ENCODE measurements at regions not wholly inside any gene's neighbourhood (a gene's known extent, or its start where the extent isn't known, plus 50 kb on each side); places are given as distances from the start of the nearest gene placed in this dataset.

DNA sequence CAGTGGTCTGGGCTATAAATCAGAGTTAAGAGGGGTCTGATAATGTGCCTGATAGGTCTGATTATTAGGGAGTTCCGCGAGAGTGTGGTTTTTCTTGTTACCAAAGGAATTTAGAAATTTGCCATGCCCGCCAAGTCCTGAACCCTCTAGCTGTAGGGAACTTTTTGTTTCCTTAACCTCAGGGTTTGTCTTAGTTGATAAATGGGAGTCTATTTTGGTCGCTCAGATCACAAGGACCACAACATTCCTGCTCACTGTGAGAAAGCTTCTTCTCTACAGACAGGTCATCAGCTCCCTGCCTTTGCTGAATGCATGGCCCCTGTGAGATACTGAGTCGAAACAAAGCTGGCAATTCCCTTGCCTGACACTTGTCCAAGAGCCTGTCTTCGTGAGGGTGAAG is 497.8 kb downstream of the HS3ST4 start:
- intact Hi-C loops (cut with DNase I): no loop called here
- DNase-seq (ENCODE audit: low spot score): no peak

DNA sequence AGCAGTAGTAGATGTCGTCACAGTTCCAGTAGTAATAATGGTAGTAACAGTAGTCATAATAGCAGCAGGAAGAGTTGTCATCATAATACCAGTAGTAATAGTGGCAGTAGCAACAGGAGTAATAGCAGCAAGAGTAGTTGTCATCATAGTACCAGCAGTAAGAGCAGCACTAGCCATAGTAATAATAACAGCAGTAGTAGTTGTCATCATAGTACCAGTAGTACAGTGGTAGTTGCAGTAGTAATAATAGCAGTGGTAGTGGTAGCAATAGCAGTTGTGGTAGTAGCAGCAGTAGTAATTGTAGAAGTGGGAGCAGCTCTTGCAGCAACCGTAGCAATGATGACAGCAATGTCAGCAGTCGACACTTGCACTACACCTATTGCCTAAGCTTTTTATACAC is 502.8 kb downstream of the HS3ST4 start:
- intact Hi-C loops (cut with DNase I): no loop called here
- DNase-seq (ENCODE audit: low spot score): no peak

DNA sequence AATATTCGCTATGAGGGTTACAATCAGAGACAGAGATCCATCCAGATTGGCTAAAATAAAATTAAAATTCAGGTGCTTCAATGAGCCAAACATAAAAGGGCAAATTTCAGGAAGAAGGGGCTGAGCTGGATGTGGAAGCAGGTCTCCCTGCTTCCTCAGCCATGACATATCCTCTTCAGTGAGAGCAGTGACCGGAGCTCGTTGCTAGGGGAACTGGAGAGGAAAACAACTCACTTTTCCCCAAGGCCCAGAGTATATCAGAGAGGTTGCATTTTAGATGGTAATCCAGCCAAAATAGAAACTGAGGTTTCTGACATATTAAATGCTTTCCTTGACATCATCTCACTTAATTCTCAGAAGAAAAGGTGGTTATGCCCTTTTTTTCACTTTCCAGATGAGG is 503.5 kb downstream of the HS3ST4 start:
- intact Hi-C loops (cut with DNase I): no loop called here
- no peak for DNase-seq (ENCODE audit: low spot score)

DNA sequence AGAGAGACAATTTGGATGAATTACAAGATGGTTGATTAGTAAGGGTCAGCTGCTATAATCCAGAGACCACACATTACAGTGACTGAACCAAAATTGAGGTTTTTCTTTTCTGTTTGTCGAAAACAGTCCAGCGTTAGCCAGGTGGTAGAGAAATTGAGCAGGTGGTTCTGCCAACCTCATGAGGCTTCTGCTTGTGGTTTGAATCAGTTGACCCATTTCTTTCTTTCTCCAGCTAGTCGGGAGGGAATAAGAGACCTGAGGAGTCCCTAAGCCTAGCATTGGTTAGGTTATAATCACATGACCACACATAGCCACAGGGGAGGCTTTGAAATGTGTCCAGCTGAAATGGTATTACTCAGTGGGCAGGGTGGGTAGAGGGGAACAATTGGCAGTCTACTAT is 504.6 kb downstream of the HS3ST4 start:
- intact Hi-C loops (cut with DNase I): no loop called here
- no peak for DNase-seq (ENCODE audit: low spot score)

DNA sequence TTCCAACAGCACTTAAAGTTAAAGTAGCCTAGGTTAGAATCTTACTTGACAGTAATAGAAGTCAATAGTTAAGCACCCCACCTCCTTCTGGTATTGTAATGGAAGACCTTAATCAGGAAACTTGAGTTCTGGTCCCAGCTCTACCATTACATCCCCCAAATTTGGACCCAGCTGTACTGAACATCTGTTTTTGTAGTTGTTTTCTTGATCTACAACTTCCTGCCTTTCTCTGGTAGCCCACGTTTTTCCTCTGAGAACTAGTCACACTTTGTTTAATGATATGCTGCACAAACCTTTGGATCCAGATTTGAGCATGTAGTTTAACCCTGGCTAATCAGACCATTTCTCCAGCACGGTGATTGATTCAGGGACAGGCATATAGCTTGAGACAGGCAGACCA is 505.0 kb downstream of the HS3ST4 start:
- intact Hi-C loops (cut with DNase I): no loop called here
- no peak for DNase-seq (ENCODE audit: low spot score)

DNA sequence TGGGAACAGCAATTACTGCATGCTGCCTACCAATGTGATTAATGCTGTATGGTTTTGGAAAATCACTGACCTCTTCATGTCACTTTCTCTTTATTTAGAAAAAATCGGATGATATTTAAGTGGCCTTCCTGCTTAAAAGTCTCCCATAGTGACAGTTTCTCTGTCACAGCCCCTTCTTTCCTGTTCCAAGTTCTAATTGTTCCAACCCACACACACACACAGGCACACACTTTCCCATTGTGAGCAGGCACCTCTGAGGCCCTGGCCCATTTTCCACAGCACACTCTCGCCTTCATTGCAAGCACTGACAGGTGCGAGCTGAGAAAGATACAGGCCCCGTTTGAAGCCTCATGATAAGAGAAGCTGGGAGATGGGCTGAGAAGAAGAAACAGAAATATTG is 505.9 kb downstream of the HS3ST4 start:
- no peak for DNase-seq (ENCODE audit: low spot score)
- intact Hi-C loops (cut with DNase I): no loop called here

DNA sequence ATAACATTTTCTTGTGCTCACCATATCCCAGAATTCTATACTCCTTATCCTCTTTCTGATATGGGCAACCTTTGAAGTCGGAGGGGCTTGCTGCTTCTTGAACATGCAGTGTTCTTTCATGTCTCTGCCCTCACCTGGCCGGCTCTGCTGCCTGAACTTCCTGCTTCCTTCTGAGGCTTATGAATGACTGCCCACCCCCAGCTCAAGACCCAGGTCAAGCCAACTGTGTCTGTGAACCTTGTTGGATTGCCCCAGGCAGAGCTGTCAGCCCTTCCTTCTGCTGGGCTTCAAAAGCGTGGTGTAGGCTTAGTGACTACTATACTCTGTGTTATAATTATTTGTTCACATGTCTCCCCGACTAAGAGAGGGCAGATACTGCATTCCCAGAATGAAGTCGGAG is 506.5 kb downstream of the HS3ST4 start:
- DNase-seq (ENCODE audit: low spot score): no peak

DNA sequence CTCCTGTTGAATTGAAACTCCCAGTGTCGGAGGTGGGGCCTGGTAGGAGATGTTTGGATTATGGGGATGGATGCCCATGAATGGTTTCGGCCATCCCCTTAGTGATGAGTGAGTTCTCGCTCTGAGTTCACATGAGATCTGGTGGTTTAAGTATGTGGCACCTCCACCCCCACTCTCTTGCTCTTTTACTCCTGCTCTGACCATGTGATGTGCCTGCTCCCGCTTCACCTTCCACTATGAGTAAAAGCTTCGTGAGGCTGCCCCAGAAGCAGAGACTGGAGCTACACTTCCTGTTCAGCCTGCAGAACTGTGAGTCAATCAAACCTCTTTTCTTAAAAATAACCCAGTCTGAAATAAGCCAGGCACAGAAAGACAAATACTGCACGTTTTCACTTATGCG is 512.4 kb downstream of the HS3ST4 start:
- DNase-seq (ENCODE audit: low spot score): no peak
- intact Hi-C loops (cut with DNase I): no loop called here

More for the DNA sequence above, 506.5 kb downstream of the HS3ST4 start:
- intact Hi-C loops (cut with DNase I): no loop called here

DNA sequence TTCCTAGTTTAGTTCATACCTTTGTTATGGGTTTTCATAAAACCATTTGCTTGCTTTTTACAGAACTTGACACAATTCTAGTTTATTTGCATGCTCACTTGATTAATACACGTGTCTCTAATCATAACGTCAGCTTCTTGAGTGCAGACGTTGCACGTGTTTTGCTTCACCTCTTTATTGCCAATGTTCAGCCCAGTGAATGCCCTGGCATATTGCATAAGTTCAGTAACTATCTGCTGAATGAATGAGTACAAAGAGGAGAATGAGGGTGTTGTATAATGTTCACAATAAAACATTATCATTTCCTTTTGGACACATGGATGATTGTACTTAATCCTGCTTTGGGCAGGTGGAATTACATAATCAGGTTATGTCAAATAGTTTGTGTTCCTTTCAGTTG is 519.8 kb downstream of the HS3ST4 start:
- intact Hi-C loops (cut with DNase I): no loop called here
- no peak for DNase-seq (ENCODE audit: low spot score)

DNA sequence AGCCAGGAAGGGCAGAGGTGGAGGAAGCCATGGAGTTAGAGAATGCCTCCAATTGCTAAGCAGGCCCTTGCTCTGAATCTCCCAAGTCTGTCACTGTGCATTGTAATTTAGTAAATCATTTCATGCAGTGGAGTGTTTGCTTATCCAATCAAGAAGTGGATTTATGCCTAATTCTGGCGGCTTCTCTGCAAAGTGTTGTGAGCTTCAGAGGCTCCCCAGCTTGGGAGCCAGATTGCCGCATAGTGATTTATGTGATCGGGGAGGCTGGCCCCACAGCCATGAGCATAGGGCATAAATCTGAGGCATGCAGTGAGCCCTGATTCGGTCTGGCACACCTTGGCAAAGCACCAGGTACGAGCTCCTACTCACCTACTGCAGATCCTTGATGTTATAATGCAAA is 520.8 kb downstream of the HS3ST4 start:
- DNase-seq (ENCODE audit: low spot score): no peak
- intact Hi-C loops (cut with DNase I): no loop called here

DNA sequence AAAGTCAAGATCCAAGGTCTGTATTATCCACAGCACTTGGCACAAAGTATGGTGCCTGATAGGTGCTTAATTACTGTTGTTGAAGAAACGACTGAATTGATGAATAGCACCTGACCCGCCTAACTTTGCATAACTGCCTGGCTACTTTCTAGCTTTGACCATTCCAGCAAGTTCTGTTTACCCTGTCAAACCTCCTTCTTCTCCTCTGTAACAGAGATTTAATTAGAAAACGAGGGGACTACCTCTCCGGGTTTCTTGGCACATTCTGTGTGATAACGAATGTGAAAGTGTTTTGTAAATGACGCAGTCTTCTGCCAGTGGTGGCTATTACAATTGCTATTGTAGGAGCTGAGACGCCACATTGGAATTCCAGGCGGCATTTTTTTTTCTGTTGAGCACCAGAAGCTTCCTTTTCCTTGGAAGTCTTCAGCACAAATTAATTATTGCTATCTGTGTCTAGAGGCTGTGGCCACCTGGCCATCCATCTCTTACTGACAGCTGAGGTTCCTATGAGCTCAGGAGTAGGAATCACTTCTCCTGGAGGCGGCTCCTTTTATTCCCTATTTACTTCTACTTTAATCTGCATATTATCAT is 522.9 kb downstream of the HS3ST4 start:
- intact Hi-C loops (cut with DNase I): no loop called here
- DNase-seq (ENCODE audit: low spot score): no peak

DNA sequence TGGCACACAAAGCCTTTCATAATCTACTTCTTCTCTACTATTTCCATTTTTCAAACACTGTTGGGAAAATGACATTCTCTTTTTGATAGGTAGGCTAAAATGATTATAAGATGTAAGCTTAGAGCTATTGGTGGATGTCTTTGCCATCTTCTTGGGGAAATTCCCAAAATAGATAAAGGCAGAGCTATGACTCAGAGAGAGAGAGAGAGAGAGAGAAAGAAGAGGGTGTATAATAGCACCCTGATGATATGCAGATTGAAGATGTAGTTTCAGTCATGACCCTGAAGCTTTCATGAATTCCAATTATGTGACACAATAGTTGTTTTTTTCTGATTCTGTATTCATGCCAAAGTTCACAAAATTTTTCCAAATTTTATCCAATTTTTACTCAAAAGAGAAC is 529.1 kb downstream of the HS3ST4 start:
- DNase-seq (ENCODE audit: low spot score): no peak
- intact Hi-C loops (cut with DNase I): no loop called here

DNA sequence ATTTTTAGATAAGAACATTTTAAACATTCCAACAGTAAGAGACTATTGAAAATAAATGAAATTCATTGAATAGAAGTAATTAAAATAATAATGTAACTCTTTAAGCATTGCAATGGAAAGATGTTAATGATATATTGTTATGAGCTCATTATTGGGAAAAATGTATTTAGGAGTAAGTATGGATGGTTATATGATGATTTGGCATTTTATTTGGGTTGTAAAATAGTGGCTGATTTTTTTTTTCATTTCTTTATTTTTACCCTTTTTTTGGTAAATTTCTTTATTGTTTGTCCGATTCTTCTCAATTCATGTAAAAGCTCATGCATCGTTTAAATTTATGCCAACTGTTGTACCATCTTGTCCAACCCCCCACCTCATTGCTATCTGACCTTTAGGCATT is 539.9 kb downstream of the HS3ST4 start:
- no peak for DNase-seq (ENCODE audit: low spot score)
- intact Hi-C loops (cut with DNase I): no loop called here

DNA sequence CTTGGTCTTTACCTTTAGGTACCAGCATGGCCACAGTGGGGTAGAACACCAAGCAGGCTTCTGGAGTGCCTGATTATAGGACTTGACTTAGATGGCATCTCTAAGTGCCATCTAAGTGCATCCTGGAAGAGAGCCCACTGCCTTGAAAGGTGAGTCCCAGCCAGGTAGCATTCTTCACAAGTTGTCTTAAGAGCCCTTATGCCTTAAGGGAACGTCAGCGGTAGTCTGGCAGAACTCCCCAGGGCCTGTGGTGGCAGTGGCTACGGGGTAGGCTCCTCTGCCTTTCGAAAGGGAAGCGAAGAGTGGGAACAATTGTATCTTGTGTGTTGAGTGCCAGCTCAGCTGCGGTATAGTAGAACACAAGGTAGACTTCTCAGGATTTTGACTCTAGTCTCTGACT is 549.0 kb downstream of the HS3ST4 start:
- no peak for DNase-seq (ENCODE audit: low spot score)
- intact Hi-C loops (cut with DNase I): no loop called here

DNA sequence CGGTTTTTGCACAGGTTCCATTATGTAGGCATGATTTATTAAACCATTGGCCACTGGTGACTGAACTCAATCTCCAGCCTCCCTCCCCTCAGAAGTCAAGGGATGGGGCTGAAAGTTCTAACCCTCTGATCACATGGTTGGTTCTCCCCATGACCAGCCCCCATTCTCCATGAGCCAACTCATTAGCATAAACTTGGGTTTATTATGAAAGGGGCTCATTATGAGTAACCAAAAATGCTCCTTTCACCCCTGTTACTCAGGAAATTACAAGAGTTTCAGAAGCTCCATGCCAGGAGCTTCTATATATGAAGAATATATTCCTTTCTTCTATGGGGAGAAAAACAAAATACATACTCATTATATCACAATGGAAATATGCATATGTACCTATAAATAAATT is 555.3 kb downstream of the HS3ST4 start:
- intact Hi-C loops (cut with DNase I): no loop called here
- DNase-seq (ENCODE audit: low spot score): no peak

DNA sequence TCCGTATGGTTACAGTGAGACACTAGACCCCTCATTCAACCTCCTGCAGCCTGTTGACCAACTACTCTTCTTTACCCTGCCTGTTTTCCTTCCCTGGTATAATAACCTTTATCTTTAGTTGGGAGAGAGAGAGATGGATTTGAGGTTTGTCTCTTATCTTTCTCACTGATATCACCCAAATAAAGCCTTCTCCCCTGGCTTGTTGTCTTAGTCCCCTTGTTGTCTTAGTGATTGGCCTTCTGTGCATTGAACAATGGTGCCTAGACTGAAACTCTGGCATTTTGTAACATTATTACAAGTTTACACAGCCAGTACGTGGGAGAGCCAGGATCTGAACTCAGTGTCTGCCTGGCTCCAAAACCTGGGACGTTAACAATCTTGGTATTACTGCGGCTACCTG is 560.8 kb downstream of the HS3ST4 start:
- intact Hi-C loops (cut with DNase I): no loop called here

DNA sequence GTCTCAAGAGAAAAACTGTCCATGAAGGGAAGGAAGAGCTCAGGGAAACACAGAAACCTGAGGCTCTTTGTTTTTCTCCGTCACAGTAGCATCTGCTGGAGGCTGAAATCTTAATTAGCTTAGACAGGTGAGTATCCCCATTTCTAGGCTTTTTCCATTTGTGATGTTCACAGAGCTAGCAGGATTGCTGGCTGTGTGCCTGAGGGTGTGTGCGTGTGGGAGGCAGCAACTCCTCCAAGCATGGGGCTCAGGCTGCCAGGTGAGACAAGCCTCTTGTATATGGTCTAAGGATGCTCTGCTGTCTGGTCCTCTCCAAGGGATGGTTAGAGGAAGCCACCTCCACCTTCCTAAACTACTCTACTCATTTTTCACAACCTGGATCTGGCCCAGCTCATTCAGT is 569.9 kb downstream of the HS3ST4 start:
- intact Hi-C loops (cut with DNase I): no loop called here
- no peak for DNase-seq (ENCODE audit: low spot score)

More for the DNA sequence above, 560.8 kb downstream of the HS3ST4 start:
- no peak for DNase-seq (ENCODE audit: low spot score)

DNA sequence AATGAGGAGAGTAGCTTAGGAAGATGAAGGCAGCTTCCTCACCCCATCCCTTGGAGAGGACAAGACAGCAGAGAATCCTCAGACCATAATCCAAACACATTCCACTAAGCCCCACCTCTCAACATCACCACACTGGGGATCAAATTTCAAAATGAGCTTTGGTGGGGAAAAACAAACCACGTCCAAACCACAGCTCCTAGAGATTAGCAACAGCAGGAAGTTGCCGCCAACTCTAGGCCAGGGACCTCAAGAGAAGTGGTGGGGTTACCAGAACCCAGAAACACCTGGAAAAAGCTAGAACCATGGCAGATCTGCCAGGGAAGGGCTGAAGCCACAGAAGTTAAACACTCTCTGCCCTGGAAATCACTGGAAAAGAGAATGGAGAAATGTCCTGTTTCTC is 571.6 kb downstream of the HS3ST4 start:
- intact Hi-C loops (cut with DNase I): no loop called here
- DNase-seq (ENCODE audit: low spot score): no peak

DNA sequence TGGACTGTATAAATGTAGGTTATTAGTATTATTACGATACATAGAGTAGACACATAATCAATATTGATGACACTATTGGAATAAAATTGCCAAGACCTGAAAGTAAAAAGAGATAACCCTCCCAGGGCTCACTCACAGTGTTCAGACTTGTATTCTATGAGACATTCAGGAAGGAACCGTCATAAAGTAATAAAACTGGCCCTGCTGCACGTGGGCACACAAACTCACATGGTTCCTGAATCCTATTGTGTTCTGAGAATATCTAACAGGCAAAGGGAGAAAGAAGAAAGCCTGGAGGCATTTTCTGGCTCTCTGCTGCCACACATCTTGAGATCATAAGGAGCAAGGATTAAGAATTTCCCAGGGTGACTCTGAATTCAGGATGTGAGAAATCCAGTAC is 575.9 kb downstream of the HS3ST4 start:
- intact Hi-C loops (cut with DNase I): no loop called here
- no peak for DNase-seq (ENCODE audit: low spot score)

DNA sequence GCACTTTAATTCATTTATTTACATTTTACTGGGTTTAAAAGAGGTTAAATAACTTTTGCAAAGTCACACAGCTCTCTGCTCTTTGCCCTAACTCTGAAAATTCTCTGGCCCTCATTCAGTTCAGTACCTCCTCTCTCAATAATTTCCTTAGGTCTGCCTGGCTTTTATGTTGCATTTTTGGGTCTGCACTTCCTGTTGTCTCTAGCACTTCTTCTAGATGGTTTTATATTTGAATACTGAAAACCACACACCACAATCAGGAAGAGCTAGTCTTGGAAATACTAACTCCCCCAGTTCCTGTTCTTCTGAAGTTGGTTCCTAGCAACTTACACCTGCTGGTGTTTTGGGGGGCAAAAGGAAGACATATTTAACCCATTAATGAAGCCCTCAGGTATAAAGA is 577.9 kb downstream of the HS3ST4 start:
- intact Hi-C loops (cut with DNase I): no loop called here
- no peak for DNase-seq (ENCODE audit: low spot score)

DNA sequence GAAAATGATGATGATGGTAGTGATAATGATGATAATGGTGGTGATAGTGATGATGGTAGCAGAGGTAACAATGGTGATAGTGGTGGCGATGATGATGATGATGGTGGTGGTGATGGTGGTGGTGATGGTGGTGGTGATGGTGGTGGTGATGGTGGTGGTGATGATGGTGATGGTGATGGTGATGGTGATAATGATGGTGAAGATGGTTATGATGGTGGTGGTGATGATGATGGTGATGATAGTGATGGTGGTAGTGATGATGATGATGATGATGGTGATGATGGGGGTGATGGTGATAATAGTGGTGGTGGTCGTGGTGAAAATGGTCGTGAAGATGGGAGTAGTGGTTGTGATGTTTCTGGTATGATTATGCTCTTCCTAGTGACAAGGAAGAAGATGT is 581.8 kb downstream of the HS3ST4 start:
- no peak for DNase-seq (ENCODE audit: low spot score)
- intact Hi-C loops (cut with DNase I): no loop called here

DNA sequence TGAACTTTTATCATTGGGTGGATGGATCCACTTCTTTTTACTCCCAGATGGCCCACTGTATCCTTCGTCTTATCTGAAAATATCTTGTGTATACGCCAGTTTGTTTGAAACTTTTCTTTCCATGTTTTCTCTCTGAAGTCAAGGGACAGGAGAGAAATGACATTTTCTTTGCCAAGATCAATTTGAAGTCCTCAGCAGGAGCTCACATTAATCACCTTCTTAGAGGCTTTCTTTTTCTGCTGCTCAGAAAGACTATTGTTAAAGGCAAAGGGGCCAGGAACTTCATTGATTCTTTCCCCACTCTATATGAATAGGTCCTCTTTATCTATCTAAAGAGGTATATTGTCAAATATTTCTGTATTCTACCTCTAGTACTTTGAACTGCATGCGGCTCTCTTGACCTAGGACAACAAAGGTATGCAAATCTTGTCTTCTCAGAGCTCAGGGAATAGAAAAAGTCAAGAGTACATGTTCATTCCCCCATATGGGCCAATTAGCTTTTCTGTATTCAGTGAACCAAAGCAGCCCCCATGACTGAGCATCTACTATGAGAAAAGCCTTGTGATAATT is 583.3 kb downstream of the HS3ST4 start:
- DNase-seq (ENCODE audit: low spot score): no peak
- intact Hi-C loops (cut with DNase I): no loop called here
